Activated naive CD4-positive, alpha-beta T cell treated with anti-CD3 and anti-CD28 coated beads, Interleukin-2, amount 10 ng/mL, durations not matched to agents 7 days and 5 days (primary cell): ENCODE measurements at regions not wholly inside any gene's neighbourhood (a gene's known extent, or its start where the extent isn't known, plus 50 kb on each side); places are given as distances from the start of the nearest gene placed in this dataset.
A peak's percentile ranks its signal among the peaks of the same experiment; 100 is the strongest.

Experiments used
- CTCF ChIA-PET: fragments of 350-600 bp; sonication (Branson Sonifier 250); formaldehyde crosslinking; loops from one replicate; lab custom pipeline; 2021; ENCODE audit warnings: antibody characterized with exemption; lab: Charles Lee
- DNase-seq: peaks from one replicate; pipeline ENCODE4 v3.0.0-alpha.2; 2020
- H3K27ac Mint-ChIP-seq: one replicate; pipeline ENCODE4 v1.8.0; 2021; ENCODE audit warnings: mild to moderate bottlenecking, moderate library complexity, mixed read lengths
- H3K27me3 Mint-ChIP-seq: one replicate; pipeline ENCODE4 v1.8.0; 2021; ENCODE audit warnings: mild to moderate bottlenecking, mixed read lengths
- H3K36me3 Mint-ChIP-seq: one replicate; pipeline ENCODE4 v1.8.0; 2021; ENCODE audit warnings: mixed read lengths
- H3K4me1 Mint-ChIP-seq: one replicate; pipeline ENCODE4 v1.8.0; 2021; ENCODE audit warnings: mixed read lengths
- H3K4me3 Mint-ChIP-seq: one replicate; pipeline ENCODE4 v1.8.0; 2021; ENCODE audit warnings: mild to moderate bottlenecking, moderate library complexity, mixed read lengths
- H3K9me3 Mint-ChIP-seq: one replicate; pipeline ENCODE4 v1.8.0; 2021; ENCODE audit warnings: mixed read lengths

GRCh38 chr1:5459839-5460610 is 532.2 kb downstream of the NPHP4 start:
- H3K27ac Mint-ChIP-seq = no peak overlapping the region
- no peak for DNase-seq
- H3K4me1 Mint-ChIP-seq = no peaks in the 10 kb centered on the region
- H3K9me3 Mint-ChIP-seq = peaks cover 3% of the 10 kb centered on the region
- CTCF ChIA-PET = interaction anchor here (1.2 kb wide), 1 partner anchor 11 kb away, joined by 4 read pairs; no protein-coding TSS in a partner anchor
- peaks cover 12% of the 10 kb centered on the region for H3K27me3 Mint-ChIP-seq
- no peak overlapping the region for H3K4me3 Mint-ChIP-seq
- H3K36me3 Mint-ChIP-seq = no peaks in the 10 kb centered on the region

GRCh38 chr1:5458248-5458647 is 534.0 kb downstream of the NPHP4 start:
- CTCF ChIA-PET = interaction anchor here (0.7 to 1.2 kb wide), 2 partner anchors 65 to 172 kb away, joined by 3 to 4 read pairs; no protein-coding TSS in a partner anchor

GRCh38 chr1:5456090-5456811 is 536.0 kb downstream of the NPHP4 start:
- peaks cover 25% of the 10 kb centered on the region for H3K27me3 Mint-ChIP-seq
- no peak overlapping the region for H3K27ac Mint-ChIP-seq
- no peak overlapping the region for H3K4me3 Mint-ChIP-seq
- CTCF ChIA-PET = no interaction called here
- peaks cover 3% of the 10 kb centered on the region for H3K9me3 Mint-ChIP-seq
- H3K36me3 Mint-ChIP-seq = no peaks in the 10 kb centered on the region
- H3K4me1 Mint-ChIP-seq = no peaks in the 10 kb centered on the region
- DNase-seq = no peak

More at GRCh38 chr1:5458248-5458647, 534.0 kb downstream of the NPHP4 start:
- Mint-ChIP-seq H3K9me3 (peaks cover 3% of the 10 kb centered on the region), H3K27ac (no peak overlapping the region), H3K27me3 (peaks cover 21% of the 10 kb centered on the region), H3K4me3 (no peak overlapping the region), H3K36me3 (no peaks in the 10 kb centered on the region), H3K4me1 (no peaks in the 10 kb centered on the region)
- no peak for DNase-seq

- H3K27ac Mint-ChIP-seq = no peak overlapping the region
- no peaks in the 10 kb centered on the region for H3K4me1 Mint-ChIP-seq
- CTCF ChIA-PET = no interaction called here
- H3K27me3 Mint-ChIP-seq = peaks cover 25% of the 10 kb centered on the region
- no peaks in the 10 kb centered on the region for H3K36me3 Mint-ChIP-seq
- no peaks in the 10 kb centered on the region for H3K9me3 Mint-ChIP-seq
- no peak overlapping the region for H3K4me3 Mint-ChIP-seq
- DNase-seq = no peak
Measured at GRCh38 chr1:5455651-5456050, 536.6 kb downstream of the NPHP4 start.

- Mint-ChIP-seq H3K4me1 (no peaks in the 10 kb centered on the region), H3K27ac (no peak overlapping the region), H3K9me3 (no peaks in the 10 kb centered on the region), H3K4me3 (no peak overlapping the region), H3K36me3 (no peaks in the 10 kb centered on the region), H3K27me3 (peaks cover 25% of the 10 kb centered on the region)
- DNase-seq = no peak
- CTCF ChIA-PET = no interaction called here
Measured at GRCh38 chr1:5455056-5455455, 537.2 kb downstream of the NPHP4 start.

- no peaks in the 10 kb centered on the region for H3K4me1 Mint-ChIP-seq
- no peaks in the 10 kb centered on the region for H3K9me3 Mint-ChIP-seq
- DNase-seq = no peak
- no peaks in the 10 kb centered on the region for H3K36me3 Mint-ChIP-seq
- H3K27ac Mint-ChIP-seq = no peak overlapping the region
- CTCF ChIA-PET = no interaction called here
- peaks cover 32% of the 10 kb centered on the region for H3K27me3 Mint-ChIP-seq
- no peak overlapping the region for H3K4me3 Mint-ChIP-seq
Measured at GRCh38 chr1:5453347-5453746, 538.9 kb downstream of the NPHP4 start.

GRCh38 chr1:5451671-5452070 is 540.6 kb downstream of the NPHP4 start:
- Mint-ChIP-seq H3K27me3 (peaks cover 32% of the 10 kb centered on the region), H3K4me3 (no peak overlapping the region), H3K36me3 (no peaks in the 10 kb centered on the region), H3K9me3 (no peaks in the 10 kb centered on the region), H3K27ac (no peak overlapping the region), H3K4me1 (no peaks in the 10 kb centered on the region)
- CTCF ChIA-PET = no interaction called here
- no peak for DNase-seq

GRCh38 chr1:5448486-5448885 is 543.7 kb downstream of the NPHP4 start:
- DNase-seq = peak; percentile 62
- CTCF ChIA-PET = interaction anchor here (0.6 to 2.5 kb wide), 6 partner anchors 11 to 162 kb away, joined by 3 to 18 read pairs (median 4); no protein-coding TSS in a partner anchor
- H3K36me3 Mint-ChIP-seq = no peaks in the 10 kb centered on the region

GRCh38 chr1:5447503-5447960 is 544.7 kb downstream of the NPHP4 start:
- DNase-seq = no peak
- CTCF ChIA-PET = interaction anchor here (2.5 kb wide), 1 partner anchor 161 kb away, joined by 18 read pairs; no protein-coding TSS in a partner anchor
- peaks cover 29% of the 10 kb centered on the region for H3K27me3 Mint-ChIP-seq
- no peaks in the 10 kb centered on the region for H3K9me3 Mint-ChIP-seq
- no peaks in the 10 kb centered on the region for H3K36me3 Mint-ChIP-seq
- no peak overlapping the region for H3K4me3 Mint-ChIP-seq
- H3K4me1 Mint-ChIP-seq = no peaks in the 10 kb centered on the region
- H3K27ac Mint-ChIP-seq = no peak overlapping the region

More at GRCh38 chr1:5448486-5448885, 543.7 kb downstream of the NPHP4 start:
- Mint-ChIP-seq H3K27ac (no peak overlapping the region), H3K4me1 (no peaks in the 10 kb centered on the region), H3K9me3 (no peaks in the 10 kb centered on the region), H3K4me3 (no peak overlapping the region), H3K27me3 (peaks cover 24% of the 10 kb centered on the region)

GRCh38 chr1:5444396-5444795 is 547.8 kb downstream of the NPHP4 start:
- CTCF ChIA-PET = no interaction called here
- no peaks in the 10 kb centered on the region for H3K4me1 Mint-ChIP-seq
- no peak overlapping the region for H3K27ac Mint-ChIP-seq

GRCh38 chr1:5436808-5437207 is 555.4 kb downstream of the NPHP4 start:
- Mint-ChIP-seq H3K4me3 (no peak overlapping the region), H3K9me3 (peaks cover 12% of the 10 kb centered on the region), H3K36me3 (no peaks in the 10 kb centered on the region), H3K27me3 (peaks cover 70% of the 10 kb centered on the region), H3K27ac (no peak overlapping the region), H3K4me1 (no peaks in the 10 kb centered on the region)
- DNase-seq = no peak
- CTCF ChIA-PET = interaction anchor here (1.2 kb wide), 1 partner anchor 12 kb away, joined by 3 read pairs; no protein-coding TSS in a partner anchor

More at GRCh38 chr1:5444396-5444795, 547.8 kb downstream of the NPHP4 start:
- DNase-seq = no peak
- peaks cover 45% of the 10 kb centered on the region for H3K27me3 Mint-ChIP-seq
- H3K9me3 Mint-ChIP-seq = peaks cover 3% of the 10 kb centered on the region
- no peak overlapping the region for H3K4me3 Mint-ChIP-seq
- H3K36me3 Mint-ChIP-seq = no peaks in the 10 kb centered on the region

GRCh38 chr1:5435414-5435813 is 556.8 kb downstream of the NPHP4 start:
- H3K9me3 Mint-ChIP-seq = peaks cover 10% of the 10 kb centered on the region
- H3K27me3 Mint-ChIP-seq = peaks cover 72% of the 10 kb centered on the region
- CTCF ChIA-PET = no interaction called here
- H3K4me1 Mint-ChIP-seq = no peaks in the 10 kb centered on the region
- no peak overlapping the region for H3K4me3 Mint-ChIP-seq
- H3K27ac Mint-ChIP-seq = no peak overlapping the region
- H3K36me3 Mint-ChIP-seq = no peaks in the 10 kb centered on the region
- DNase-seq = no peak

- H3K4me3 Mint-ChIP-seq = no peak overlapping the region
- H3K27ac Mint-ChIP-seq = no peak overlapping the region
- DNase-seq = no peak
- peaks cover 5% of the 10 kb centered on the region for H3K9me3 Mint-ChIP-seq
- peaks cover 83% of the 10 kb centered on the region for H3K27me3 Mint-ChIP-seq
- CTCF ChIA-PET = no interaction called here
- no peaks in the 10 kb centered on the region for H3K36me3 Mint-ChIP-seq
- no peaks in the 10 kb centered on the region for H3K4me1 Mint-ChIP-seq
Measured at GRCh38 chr1:5432436-5432835, 559.8 kb downstream of the NPHP4 start.

- CTCF ChIA-PET = no interaction called here
Measured at GRCh38 chr1:5430911-5431697, 561.1 kb downstream of the NPHP4 start.

More at GRCh38 chr1:5430911-5431697, 561.1 kb downstream of the NPHP4 start:
- no peaks in the 10 kb centered on the region for H3K36me3 Mint-ChIP-seq
- no peak overlapping the region for H3K27ac Mint-ChIP-seq
- no peak for DNase-seq
- no peaks in the 10 kb centered on the region for H3K4me1 Mint-ChIP-seq
- H3K4me3 Mint-ChIP-seq = no peak overlapping the region
- no peaks in the 10 kb centered on the region for H3K9me3 Mint-ChIP-seq
- peaks cover 85% of the 10 kb centered on the region for H3K27me3 Mint-ChIP-seq
